A549 (cell line): ENCODE measurements at regions not wholly inside any gene's neighbourhood (a gene's known extent, or its start where the extent isn't known, plus 50 kb on each side); places are given as distances from the start of the nearest gene placed in this dataset.
A peak's percentile ranks its signal among the peaks of the same experiment; 100 is the strongest.
"Not testable (repeated sequence)": the region's sequence is repeated elsewhere in the genome, so short reads cannot be mapped to it uniquely, and the experiment has no call there.

Experiments
- ATAC-seq, 2 experiments: fragments of 200-7000 bp in 1 of 2; fragments of >200 bp in 1 of 2; cut with Nextera tagmentation in 1 of 2; cut with Tn5 transposase in 1 of 2; 3 replicates each; pipeline versions ENCODE4 v1.8.0 to v1.9.1; 2018 to 2020; ENCODE audit warnings: mild to moderate bottlenecking in 1 of 2, moderate library complexity in 1 of 2
- CTCF ChIA-PET: fragments of 300-600 bp; sonication (Branson Sonifier 250); formaldehyde crosslinking; extraction: SDS; loops from one replicate; lab custom pipeline; 2021; ENCODE audit warnings: antibody characterized with exemption, inconsistent platforms; lab: Yijun Ruan, JAX
- POLR2A ChIA-PET: fragments of 350-600 bp; formaldehyde crosslinking; extraction: SDS; loops from one replicate; lab custom pipeline; 2021; ENCODE audit warnings: antibody characterized with exemption, inconsistent platforms; lab: Yijun Ruan, JAX
- DNase-seq, 2 experiments: peaks; one replicate each; pipeline versions ENCODE4 v3.0.0 to v3.0.0-alpha.2; 2011 to 2016; ENCODE audit warnings: low read depth in 1 of 2, low spot score in 1 of 2
- FAIRE-seq: peaks from 2 replicates; lab custom pipeline; 2011; peaks lifted over from hg19 to GRCh38; lab: Jason Lieb, UNC
- H3K27ac ChIP-seq, 2 experiments: fragments of >200 bp; sonication (Bioruptor Twin); formaldehyde crosslinking; 3 replicates each; pipeline ENCODE4 v1.5.1; 2016 to 2017
- H3K4me1 ChIP-seq: fragments of >200 bp; sonication (Bioruptor Twin); formaldehyde crosslinking; 3 replicates; pipeline ENCODE4 v1.6.1; 2016
- H3K4me2 ChIP-seq: fragments of >200 bp; sonication (Bioruptor Twin); formaldehyde crosslinking; 3 replicates; pipeline ENCODE4 v1.6.1; 2016
- H3K4me3 ChIP-seq: fragments of >200 bp; sonication (Bioruptor Twin); formaldehyde crosslinking; 3 replicates; pipeline ENCODE4 v1.5.1; 2016
- H3K9me3 ChIP-seq: fragments of >200 bp; sonication (Bioruptor Twin); formaldehyde crosslinking; 3 replicates; pipeline ENCODE4 v1.6.1; 2016
- WGBS: methylation state at CpG from one replicate; pipeline ENCODE4 v1.1.6; 2017; ENCODE audit errors: missing lambda C conversion rate; 5-methylcytosine and 5-hydroxymethylcytosine counted together

- DNase-seq, ATAC-seq, H3K27ac ChIP-seq, CTCF ChIA-PET, H3K4me2 ChIP-seq, FAIRE-seq, POLR2A ChIA-PET, H3K4me1 ChIP-seq, H3K4me3 ChIP-seq, H3K9me3 ChIP-seq: not testable (repeated sequence)
- 0% methylated on average over 1 of the region's 4 CpGs for WGBS
Measured at GRCh38 chr9:66244763-66245162, 507.8 kb downstream of the FOXD4L4 start.

- H3K4me3 ChIP-seq, FAIRE-seq, H3K4me1 ChIP-seq, ATAC-seq, H3K27ac ChIP-seq, DNase-seq, CTCF ChIA-PET, POLR2A ChIA-PET, H3K4me2 ChIP-seq, H3K9me3 ChIP-seq: not testable (repeated sequence)
- 0% methylated on average over 1 of the region's 3 CpGs for WGBS
Measured at GRCh38 chr9:66245481-66245880, 508.5 kb downstream of the FOXD4L4 start.

GRCh38 chr9:66257581-66257980 is 520.6 kb downstream of the FOXD4L4 start:
- FAIRE-seq, H3K4me2 ChIP-seq, CTCF ChIA-PET, POLR2A ChIA-PET, H3K9me3 ChIP-seq, H3K4me3 ChIP-seq, ATAC-seq, DNase-seq, H3K27ac ChIP-seq, H3K4me1 ChIP-seq: not testable (repeated sequence)
- WGBS = 100% methylated on average over 1 of the region's 3 CpGs

- H3K4me1 ChIP-seq, FAIRE-seq, CTCF ChIA-PET, H3K27ac ChIP-seq, H3K9me3 ChIP-seq, H3K4me2 ChIP-seq, H3K4me3 ChIP-seq, DNase-seq, ATAC-seq, POLR2A ChIA-PET: not testable (repeated sequence)
- no CpG with 5 or more reads among the region's 4 CpGs for WGBS
Measured at GRCh38 chr9:66261576-66261975, 524.6 kb downstream of the FOXD4L4 start.

GRCh38 chr9:66263621-66264020 is 526.7 kb downstream of the FOXD4L4 start:
- H3K4me1 ChIP-seq, POLR2A ChIA-PET: not testable (repeated sequence)

GRCh38 chr9:66264786-66265185 is 527.8 kb downstream of the FOXD4L4 start:
- ATAC-seq, FAIRE-seq, POLR2A ChIA-PET, H3K9me3 ChIP-seq, CTCF ChIA-PET, DNase-seq, H3K4me1 ChIP-seq: not testable (repeated sequence)
- H3K4me3 ChIP-seq = peak overlapping the region; percentile 60
- H3K27ac ChIP-seq = peak overlapping the region; percentile 82 to 89
- 33% methylated on average over 20 of the region's 24 CpGs for WGBS
- peak overlapping the region; percentile 81 for H3K4me2 ChIP-seq

More at GRCh38 chr9:66263621-66264020, 526.7 kb downstream of the FOXD4L4 start:
- H3K4me3 ChIP-seq, H3K27ac ChIP-seq, ATAC-seq, H3K4me2 ChIP-seq, DNase-seq, H3K9me3 ChIP-seq, FAIRE-seq, CTCF ChIA-PET: not testable (repeated sequence)
- WGBS = 87% methylated on average over 17 of the region's 17 CpGs

DNA sequence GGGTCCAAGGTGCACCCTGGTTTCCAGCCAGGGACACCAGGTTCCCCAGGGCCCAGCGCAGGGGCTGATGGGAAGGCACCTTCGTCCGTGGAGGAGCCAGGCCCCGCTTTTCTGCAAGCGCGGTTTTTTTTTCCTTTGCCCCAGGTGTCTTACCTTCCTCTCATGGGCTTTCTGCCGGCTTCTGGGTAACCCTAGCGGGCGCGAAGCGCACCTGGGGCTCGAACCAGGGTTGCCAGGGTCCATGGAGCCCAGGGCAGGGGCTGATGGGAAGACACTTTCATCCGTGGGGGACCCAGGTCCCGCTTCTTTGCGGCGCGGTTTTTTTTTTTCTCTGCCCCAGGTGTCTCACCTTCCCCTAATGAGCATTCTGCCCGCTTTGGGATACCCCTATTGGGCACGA is 529.3 kb downstream of the FOXD4L4 start:
- POLR2A ChIA-PET, H3K4me1 ChIP-seq, H3K9me3 ChIP-seq, FAIRE-seq, ATAC-seq, CTCF ChIA-PET: not testable (repeated sequence)
- DNase-seq = peak in 1 of 2 experiments; percentile 7
- peak overlapping the region; percentile 33 for H3K4me3 ChIP-seq
- H3K27ac ChIP-seq = peak overlapping the region; percentile 61 to 82
- peak overlapping the region; percentile 48; the same call in 2 of the 3 replicates for H3K4me2 ChIP-seq
- 56% methylated on average over 12 of the region's 19 CpGs for WGBS

GRCh38 chr9:66266856-66267430 is 530.0 kb downstream of the FOXD4L4 start:
- H3K9me3 ChIP-seq, POLR2A ChIA-PET, H3K4me3 ChIP-seq, FAIRE-seq, CTCF ChIA-PET, ATAC-seq, H3K4me1 ChIP-seq, DNase-seq: not testable (repeated sequence)
- peak overlapping the region; percentile 60; the same call in 2 of the 3 replicates for H3K4me2 ChIP-seq
- 58% methylated on average over 25 of the region's 31 CpGs for WGBS
- peak overlapping the region in 1 of 2 experiments; percentile 64; a peak in 1 of 6 replicates for H3K27ac ChIP-seq
